HG02938 (cell line): ENCODE measurements at regions not wholly inside any gene's neighbourhood (a gene's known extent, or its start where the extent isn't known, plus 50 kb on each side); places are given as distances from the start of the nearest gene placed in this dataset.

Experiments used
- ATAC-seq: cut with Tn5 transposase; IDR thresholded peaks from one replicate; pipeline ENCODE4 v1.9.1; 2021; ENCODE audit warnings: mild to moderate bottlenecking, moderate library complexity; ENCODE audit not compliant: unreplicated experiment

- ATAC-seq = no peak
Observed at GRCh38 chr4:181646864-181647263, 596.3 kb upstream of the TENM3 start.

GRCh38 chr4:181647396-181648147, 595.6 kb upstream of the TENM3 start:
- ATAC-seq = no peak

GRCh38 chr4:181650033-181650825, 593.0 kb upstream of the TENM3 start:
- no peak for ATAC-seq

- no peak for ATAC-seq
Observed at GRCh38 chr4:181656748-181657147, 586.5 kb upstream of the TENM3 start.

DNA sequence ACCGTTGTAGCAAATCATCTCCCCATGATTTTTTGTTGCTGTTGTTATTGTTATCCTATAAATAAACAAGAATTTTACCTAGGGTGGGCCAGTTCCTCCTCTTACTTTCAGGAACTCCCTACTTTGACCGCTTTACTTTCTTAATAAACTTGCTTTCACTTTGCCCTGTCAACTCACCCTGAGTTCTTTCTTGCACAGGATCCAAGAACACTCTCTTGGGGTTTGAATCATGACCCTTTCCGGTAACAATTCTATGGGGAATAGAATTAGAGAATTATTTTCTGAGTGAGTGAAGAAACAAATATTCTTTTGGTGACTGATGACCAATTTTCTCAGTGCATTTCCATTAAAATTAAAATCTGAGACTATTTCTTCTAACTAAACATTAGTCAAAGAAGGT, 584.0 kb upstream of the TENM3 start:
- no peak for ATAC-seq

DNA sequence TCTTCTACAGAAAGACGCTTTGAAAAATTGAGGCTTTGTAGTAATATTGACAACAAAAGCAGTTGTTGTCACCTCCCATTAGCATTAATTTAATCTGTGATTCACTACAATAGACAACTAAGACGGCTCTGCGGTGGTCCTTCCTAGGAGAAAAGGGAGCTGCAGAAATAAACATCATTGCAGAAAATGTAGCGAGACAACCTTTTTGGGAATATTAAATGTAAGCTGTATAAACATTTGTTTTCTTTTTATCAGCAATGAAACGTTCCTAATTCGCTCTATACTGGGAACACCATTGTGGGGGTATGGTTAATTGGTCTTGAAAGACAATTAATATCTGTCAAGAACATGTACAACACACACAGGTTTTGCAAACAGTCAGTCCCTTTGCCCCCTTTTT, 583.3 kb upstream of the TENM3 start:
- ATAC-seq = no peak

DNA sequence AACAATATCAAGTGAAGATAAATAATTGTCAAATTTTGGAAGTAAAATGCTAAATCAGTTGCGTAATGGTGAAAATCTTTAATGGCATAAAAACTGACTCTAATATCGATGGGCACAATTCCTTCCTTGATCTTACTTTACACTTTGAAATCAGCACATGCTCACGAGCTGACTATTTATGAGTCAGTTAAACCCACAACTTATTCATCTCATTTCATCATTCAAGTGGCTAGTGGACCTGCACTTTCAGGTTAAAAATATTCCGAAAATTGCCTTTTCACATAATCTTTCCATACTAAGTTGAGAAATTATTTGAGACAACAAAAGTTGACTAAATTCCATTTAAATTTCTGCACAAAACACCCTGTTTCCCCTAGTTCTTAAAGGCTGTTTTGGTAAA, 582.1 kb upstream of the TENM3 start:
- no peak for ATAC-seq

DNA sequence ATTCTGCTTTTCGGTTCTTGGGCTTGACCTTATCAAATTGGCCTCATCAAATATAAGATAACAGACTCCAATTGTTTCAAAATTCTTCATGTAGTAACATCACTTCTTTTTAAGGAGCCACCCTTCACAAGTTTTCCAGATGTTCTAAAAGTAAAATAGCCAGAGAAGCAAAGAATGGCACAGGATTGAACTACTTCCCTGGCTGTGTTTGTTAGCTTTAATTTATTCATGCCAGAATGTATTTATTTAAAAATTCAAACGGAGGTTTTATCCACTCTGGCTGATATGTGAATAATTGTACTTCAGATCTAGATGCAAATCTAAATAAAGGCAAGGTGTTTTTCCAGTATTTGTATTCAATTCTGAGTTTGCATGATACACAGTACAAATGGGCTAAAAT, 581.3 kb upstream of the TENM3 start:
- ATAC-seq = no peak

DNA sequence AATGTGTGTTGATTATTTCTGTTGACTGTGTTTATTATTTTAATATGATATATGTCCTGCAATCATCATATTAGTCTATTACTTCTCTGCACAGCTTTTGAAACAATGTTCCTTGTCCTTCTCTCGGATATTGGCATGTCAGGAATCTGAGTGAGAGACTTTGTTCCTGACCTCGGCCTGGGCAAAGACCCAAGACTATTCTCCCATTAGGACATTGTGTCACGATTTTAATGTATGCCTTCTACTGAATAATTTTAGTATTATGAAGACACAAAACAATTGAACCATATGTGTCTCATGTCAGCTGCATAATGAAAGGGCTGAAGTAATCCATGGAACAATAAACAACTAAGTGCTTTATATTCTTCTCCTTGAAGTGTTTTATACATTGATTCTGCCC, 580.8 kb upstream of the TENM3 start:
- no peak for ATAC-seq

DNA sequence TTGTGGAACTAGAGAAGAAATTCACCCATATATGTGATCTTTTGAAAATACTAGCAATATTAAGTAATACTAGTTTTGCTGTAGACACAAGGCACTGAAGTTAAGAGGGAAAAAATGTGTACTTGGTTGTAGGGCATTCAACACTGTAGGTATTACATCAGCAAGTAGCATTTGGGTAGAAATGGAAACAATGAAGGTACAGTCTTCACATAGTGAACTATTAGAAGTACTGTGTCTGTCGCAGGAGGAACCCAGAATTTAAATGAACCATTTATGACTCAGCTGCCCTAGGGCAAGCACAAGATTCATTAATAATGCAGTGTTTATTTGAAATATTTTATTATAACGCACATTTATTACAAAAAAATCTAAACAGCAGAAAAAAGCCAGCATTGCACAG, 572.7 kb upstream of the TENM3 start:
- no peak for ATAC-seq

- ATAC-seq = no peak
Observed at GRCh38 chr4:181671672-181672071, 571.5 kb upstream of the TENM3 start.

DNA sequence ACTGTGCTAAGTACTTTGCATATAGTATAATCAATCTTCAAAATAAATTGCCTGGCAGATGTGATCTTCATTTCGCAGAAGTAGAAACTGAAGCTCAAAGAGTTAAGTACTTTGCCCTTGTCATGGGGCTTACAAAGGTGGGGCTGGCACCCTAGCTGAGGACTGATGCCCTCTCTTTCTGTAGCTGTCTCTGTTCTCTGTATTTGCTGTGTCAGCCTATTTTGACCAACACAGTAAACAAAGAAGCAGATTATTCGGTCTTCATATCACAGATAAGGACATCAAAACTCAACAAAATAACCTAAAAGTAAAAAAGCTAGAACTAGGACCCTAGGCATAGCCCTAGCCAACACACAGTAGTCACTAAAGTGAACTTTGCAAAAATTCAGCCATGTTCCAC, 570.5 kb upstream of the TENM3 start:
- ATAC-seq = no peak

DNA sequence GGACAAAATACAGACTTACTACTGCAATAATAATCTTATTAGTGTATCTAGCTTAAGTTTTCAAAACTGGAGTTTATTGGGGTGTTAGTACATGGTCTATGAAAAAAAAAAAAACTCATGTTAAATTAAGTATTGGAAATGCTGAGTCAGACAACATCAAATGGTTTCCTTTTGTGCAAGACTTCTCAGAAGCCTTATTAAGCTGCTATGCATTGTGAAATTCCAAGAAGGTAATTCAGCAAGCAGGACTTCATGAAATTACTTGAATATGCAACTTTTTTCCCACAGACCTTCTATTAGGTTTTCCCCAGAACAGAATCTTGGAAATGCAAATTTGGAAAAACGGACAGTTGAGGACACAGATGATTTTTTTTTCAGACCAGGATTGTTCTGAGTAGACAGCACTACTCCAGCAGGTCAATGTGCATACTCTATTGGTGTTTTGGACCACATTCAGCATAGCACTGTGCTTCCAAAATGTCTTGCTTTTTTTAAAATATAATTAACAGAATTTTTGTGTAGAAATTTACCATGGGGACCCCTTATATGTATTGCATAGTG, 568.8 kb upstream of the TENM3 start:
- no peak for ATAC-seq

DNA sequence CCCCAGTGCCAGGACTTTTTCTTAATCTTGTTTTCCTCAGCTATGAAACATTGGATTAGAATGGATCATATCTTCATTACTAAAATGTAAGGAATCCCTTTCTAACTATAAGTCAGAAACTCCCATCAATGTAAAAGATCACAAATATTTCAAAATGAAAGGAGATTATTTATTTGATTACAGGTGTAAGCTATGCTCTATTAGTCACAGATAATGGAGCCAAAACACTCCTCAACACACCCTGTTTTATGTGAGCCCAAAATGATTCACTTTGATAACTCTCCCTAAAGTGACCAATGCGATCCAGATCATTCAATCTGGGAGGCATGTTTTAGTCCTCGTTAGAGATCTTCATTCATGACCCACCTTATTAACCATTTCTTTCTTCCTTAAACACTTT, 566.7 kb upstream of the TENM3 start:
- ATAC-seq = no peak

DNA sequence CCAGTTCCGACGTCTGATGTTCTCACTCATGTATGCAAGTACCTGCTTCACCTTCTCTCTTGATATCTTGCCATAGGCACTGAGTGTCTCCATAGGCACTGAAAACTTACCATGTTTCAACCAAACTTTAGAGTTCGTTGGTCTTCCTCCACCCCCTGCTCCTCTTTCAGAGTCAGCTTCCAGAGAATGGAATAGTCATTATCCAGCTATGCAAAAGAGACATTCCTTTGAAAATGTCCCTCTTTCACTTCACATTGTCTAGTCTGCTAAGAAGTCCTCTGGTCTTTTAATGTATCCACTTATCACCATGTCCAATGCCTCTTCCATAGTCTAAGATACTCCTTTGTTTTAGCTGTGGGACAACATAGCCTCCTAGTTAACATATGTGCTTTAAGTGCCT, 566.0 kb upstream of the TENM3 start:
- no peak for ATAC-seq

DNA sequence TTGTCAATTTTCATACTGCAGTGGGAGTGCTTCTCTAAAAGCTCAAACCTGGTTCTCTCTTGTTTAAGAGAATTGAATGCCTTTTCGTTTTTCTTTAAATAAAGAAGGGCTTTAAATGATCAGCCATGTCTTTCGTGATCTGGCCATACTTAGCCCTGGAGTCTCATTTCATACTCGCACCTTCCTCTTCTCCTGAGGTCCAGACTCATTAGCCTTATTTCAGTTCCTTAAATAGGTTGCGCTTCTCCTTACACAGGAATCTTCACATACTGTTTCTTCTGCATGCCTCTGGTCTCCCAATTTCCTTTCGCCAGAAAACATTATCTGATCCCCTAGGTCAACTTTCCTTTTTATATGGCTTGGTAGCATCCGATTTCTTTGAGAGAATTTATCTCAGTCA, 565.6 kb upstream of the TENM3 start:
- no peak for ATAC-seq

DNA sequence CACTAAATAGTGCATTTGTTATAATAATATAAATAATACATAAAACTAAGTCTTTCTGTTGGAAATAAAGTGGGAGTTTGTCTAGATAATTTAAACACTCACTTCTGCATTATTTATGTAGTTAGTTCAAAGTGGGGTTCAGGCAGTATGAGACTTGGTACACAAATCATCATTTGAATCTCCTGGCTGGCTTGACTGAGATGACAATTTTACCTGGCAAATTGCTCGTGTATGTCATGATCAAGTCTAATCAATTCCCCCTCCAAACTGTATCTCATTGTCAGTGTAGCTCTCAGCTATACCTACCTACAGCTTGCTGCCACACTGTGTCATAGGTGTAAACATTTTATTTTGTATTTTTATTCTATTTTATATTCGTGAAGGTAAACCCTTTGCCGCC, 563.4 kb upstream of the TENM3 start:
- ATAC-seq = no peak

DNA sequence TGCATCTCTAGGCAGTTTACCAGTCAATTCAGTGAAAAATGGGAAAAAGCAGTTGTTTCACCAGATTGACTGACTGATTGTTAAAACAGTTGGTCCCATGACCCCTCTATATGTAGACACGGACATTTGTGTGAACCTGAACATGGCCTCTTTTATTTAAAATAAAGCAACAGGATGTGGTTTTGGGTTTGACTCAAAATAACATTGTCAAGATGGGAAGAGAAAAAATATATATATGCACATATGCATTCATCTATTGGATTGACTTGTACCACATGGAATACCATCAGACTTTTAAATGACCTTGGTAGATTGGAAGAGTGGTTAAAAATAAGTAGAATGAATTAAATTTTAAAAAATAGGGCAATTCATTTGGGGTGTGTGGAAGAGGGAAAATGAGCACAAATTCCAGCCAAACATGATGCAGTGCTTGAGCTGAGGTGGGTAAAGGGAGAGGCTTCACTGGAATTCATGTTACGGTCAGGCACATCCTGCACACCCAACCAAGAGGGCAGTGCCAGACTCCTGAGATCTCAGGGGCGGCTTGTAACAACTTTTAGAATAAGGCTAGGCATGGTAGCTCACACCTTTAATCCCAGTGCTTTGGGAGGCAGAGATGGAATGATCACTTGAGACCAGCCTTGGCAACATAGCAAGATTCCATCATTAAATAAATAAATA, 560.7 kb upstream of the TENM3 start:
- ATAC-seq = no peak

GRCh38 chr4:181684310-181684709, 558.9 kb upstream of the TENM3 start:
- no peak for ATAC-seq

GRCh38 chr4:181685461-181685860, 557.7 kb upstream of the TENM3 start:
- ATAC-seq = no peak

- ATAC-seq = no peak
Observed at GRCh38 chr4:181685911-181686310, 557.3 kb upstream of the TENM3 start.

DNA sequence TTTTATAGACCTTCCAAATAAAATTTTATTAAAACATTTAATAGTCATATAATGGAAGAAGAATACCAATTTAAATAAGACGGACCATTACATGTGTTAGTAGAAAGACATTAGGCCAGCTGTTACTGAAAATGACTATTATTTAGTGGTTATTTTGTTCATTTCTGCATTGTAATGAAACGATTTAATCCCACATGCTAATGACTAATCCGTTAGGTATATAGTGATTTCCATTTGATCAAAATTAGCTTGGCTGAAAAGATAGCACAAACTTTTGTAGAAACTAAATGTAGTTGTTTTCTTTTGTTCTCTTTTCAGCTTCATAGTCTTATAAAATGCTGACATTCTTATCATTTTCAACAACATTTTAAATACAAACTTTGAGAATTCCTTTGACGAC, 556.1 kb upstream of the TENM3 start:
- no peak for ATAC-seq
